Keratinocyte (primary cell): ENCODE measurements at regions not wholly inside any gene's neighbourhood (a gene's known extent, or its start where the extent isn't known, plus 50 kb on each side); places are given as distances from the start of the nearest gene placed in this dataset.
"Not testable (repeated sequence)": the region's sequence is repeated elsewhere in the genome, so short reads cannot be mapped to it uniquely, and the experiment has no call there.

Experiments
- CTCF ChIP-seq, 3 experiments: IDR thresholded peaks in 1 of 3; conservative IDR thresholded peaks in 1 of 3; optimal IDR thresholded peaks in 1 of 3; 2 replicates in 2 of 3; 3 replicates in 1 of 3; pipeline versions ENCODE3 to v1.5.1; 2011; ENCODE audit warnings: low read length in 3 of 3, mild to moderate bottlenecking in 3 of 3, moderate library complexity in 2 of 3, control low read depth in 1 of 3, inconsistent platforms in 1 of 3; ENCODE audit not compliant: insufficient read depth in 2 of 3; ENCODE audit errors: extremely low read depth in 1 of 3
- EZH2 ChIP-seq: IDR thresholded peaks from one replicate; pipeline ENCODE4 v1.6.1; 2012; ENCODE audit warnings: inconsistent platforms, mild to moderate bottlenecking, low read length, moderate library complexity

- TF ChIP-seq CTCF (optimal IDR thresholded peaks at IDR 0.05 in 1 of 3, IDR thresholded peaks at IDR 0.05 in 1 of 3, conservative IDR thresholded peaks at IDR 0.05 in 1 of 3; ENCODE audit: extremely low read depth in 1 of 3, insufficient read depth in 2 of 3, low read length in 3 of 3), result peak; percentile 58 to 78 (median 69)
- not testable (repeated sequence) for TF ChIP-seq EZH2
Measured at GRCh38 chr12:7588742-7589329, 76.9 kb downstream of the APOBEC1 start.
